ENCODE measurements at regions not wholly inside any gene's neighbourhood (a gene's known extent, or its start where the extent isn't known, plus 50 kb on each side); places are given as distances from the start of the nearest gene placed in this dataset.
A peak's percentile ranks its signal among the peaks of the same experiment; 100 is the strongest.

GRCh38 chr15:96583671-96584070 is 253.2 kb downstream of the NR2F2 start:
- Histone ChIP-seq H3K4me1 (ENCODE audit: control insufficient read depth, insufficient read depth, low read length) (no peaks in the 10 kb centered on the region), H3K27ac (ENCODE audit: extremely low read depth, low read depth, low read length) (no peak overlapping the region), H3K4me3 (ENCODE audit: low read depth, low read length) (no peak overlapping the region), H3K36me3 (ENCODE audit: control insufficient read depth in 2 of 2, insufficient read depth in 1 of 2, low read length in 2 of 2) (no peaks in the 10 kb centered on the region), H3K9me3 (ENCODE audit: control insufficient read depth, insufficient read depth, low read depth, low read length) (no peaks in the 10 kb centered on the region)
- POLR2A ChIA-PET, result no interaction called here
- TF ChIP-seq ZNF121 (tag by site-specific recombination; IDR thresholded peaks at IDR 0.05) (no peak), KLF17 (tag by site-specific recombination; IDR thresholded peaks at IDR 0.05) (no peak), ZNF518A (tag by site-specific recombination; conservative IDR thresholded peaks at IDR 0.05; ENCODE audit: low read depth) (no peak), ZNF654 (tag by site-specific recombination; IDR thresholded peaks at IDR 0.05; ENCODE audit: low read depth) (peak; percentile 40), GLI4 (tag by site-specific recombination; IDR thresholded peaks at IDR 0.05) (no peak), ZNF335 (tag by site-specific recombination; conservative IDR thresholded peaks at IDR 0.05) (no peak), ZSCAN4 (tag by site-specific recombination; IDR thresholded peaks at IDR 0.05) (no peak), ZNF391 (tag by site-specific recombination; IDR thresholded peaks at IDR 0.05; ENCODE audit: borderline replicate concordance, low read depth) (no peak), CTCF (tag by site-specific recombination; IDR thresholded peaks at IDR 0.05) (peak; percentile 47), GFI1B (tag by site-specific recombination; IDR thresholded peaks at IDR 0.05) (no peak), MEIS1 (CRISPR knock-in tag; IDR thresholded peaks at IDR 0.05; ENCODE audit: borderline replicate concordance) (no peak)
- CTCF ChIA-PET, result interaction anchor here (0.6 to 3.8 kb wide), 6 partner anchors 69 to 656 kb away, joined by 3 to 22 read pairs (median 3); no protein-coding TSS in a partner anchor

GRCh38 chr15:96585484-96586386 is 255.2 kb downstream of the NR2F2 start:
- no peaks in the 10 kb centered on the region for H3K9me3 ChIP-seq (ENCODE audit: control insufficient read depth, insufficient read depth, low read depth, low read length)
- no peaks in the 10 kb centered on the region for H3K36me3 ChIP-seq (ENCODE audit: control insufficient read depth in 2 of 2, insufficient read depth in 1 of 2, low read length in 2 of 2)
- TF ChIP-seq ZNF394 (tag by site-specific recombination; IDR thresholded peaks at IDR 0.05; ENCODE audit: borderline replicate concordance), result no peak
- peak; percentile 40 for TF ChIP-seq ZNF654 (tag by site-specific recombination; IDR thresholded peaks at IDR 0.05; ENCODE audit: low read depth)
- TF ChIP-seq ZNF157 (tag by site-specific recombination; IDR thresholded peaks at IDR 0.05), result peak; percentile 39; the same call in 1 of the 2 replicates
- TF ChIP-seq PATZ1 (tag by site-specific recombination; IDR thresholded peaks at IDR 0.05), result peak; percentile 61
- H3K4me1 ChIP-seq (ENCODE audit: control insufficient read depth, insufficient read depth, low read length), result no peaks in the 10 kb centered on the region
- no peak overlapping the region for H3K4me3 ChIP-seq (ENCODE audit: low read depth, low read length)
- no peak overlapping the region for H3K27ac ChIP-seq (ENCODE audit: extremely low read depth, low read depth, low read length)
- ChIA-PET CTCF (interaction anchor here (0.6 to 3.8 kb wide), 32 partner anchors 10 to 1929 kb away, joined by 3 to 22 read pairs (median 4); no protein-coding TSS in a partner anchor), POLR2A (interaction anchor here (1.4 kb wide), 1 partner anchor 249 kb away, joined by 7 read pairs; no protein-coding TSS in a partner anchor)

Data from HEK293 (cell line).